ENCODE measurements at regions not wholly inside any gene's neighbourhood (a gene's known extent, or its start where the extent isn't known, plus 50 kb on each side); places are given as distances from the start of the nearest gene placed in this dataset.
A peak's percentile ranks its signal among the peaks of the same experiment; 100 is the strongest.

DNA sequence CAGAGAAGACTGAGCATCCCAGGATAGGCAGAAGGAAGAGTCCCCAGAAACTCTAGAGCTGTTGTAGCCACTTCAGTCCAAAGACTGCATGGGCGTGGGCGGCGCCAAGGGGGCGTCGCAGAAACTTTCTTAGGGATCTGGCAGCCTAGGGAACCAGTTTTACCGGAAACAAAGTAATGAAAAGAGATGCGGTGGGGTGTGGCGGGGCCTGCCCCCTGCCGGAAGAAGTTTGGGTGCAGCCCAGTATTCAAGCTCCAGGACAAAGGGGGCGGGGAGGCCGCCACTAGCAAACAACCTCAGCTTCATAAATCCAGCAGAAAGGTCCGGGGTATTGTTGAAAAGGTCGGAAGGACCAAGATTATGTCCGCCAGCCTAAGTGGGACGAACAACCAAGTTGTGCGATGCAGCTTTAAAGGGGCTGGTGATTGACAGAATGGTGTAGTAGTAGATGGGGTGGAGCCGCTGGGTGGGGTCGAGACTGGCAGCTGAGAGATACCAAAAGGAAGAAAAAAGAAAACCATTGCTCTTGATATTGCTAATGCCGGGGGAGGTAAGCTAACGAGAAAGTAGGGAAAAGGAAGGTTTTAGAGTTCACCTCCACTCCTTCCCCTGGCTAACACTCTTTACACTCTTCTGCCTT lies 190.5 kb downstream of the RRAGB start:
- peaks cover 61% of the 10 kb centered on the region for H3K9me3 Mint-ChIP-seq
- DNase-seq: peak; percentile 88
- H3K36me3 Mint-ChIP-seq (ENCODE audit: low read depth): peaks cover 12% of the 10 kb centered on the region

DNA sequence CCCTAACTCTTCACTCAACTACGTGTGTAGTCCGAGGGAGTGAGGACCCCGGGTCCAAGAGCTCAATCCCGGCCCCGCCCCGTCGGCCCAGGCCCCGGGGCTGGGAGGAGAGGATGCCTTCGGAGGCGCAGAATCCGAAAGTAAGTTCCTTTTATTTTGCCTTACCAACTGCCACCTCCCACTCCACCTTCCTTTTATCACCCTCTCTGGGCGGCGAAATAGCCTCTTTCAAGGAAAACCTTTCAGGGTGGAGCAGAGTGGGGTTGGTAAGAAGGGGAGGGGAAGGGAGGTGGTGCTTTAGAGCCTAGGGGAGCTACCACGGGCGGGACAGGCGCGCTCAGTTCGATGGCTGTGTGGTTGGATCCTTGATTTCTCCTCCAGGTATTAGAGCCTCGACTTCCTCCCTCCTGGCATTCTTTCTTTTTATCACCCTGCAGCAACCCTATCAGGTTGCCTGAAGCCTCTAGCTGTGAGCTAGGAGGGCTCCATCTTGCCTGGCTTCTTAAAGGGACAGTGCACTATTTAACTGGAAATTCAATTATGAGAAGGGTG lies 191.2 kb downstream of the RRAGB start:
- no peaks in the 10 kb centered on the region for H3K27me3 ChIP-seq (ENCODE audit: control insufficient read depth, insufficient read depth, low read length, poor library complexity, severe bottlenecking)
- 1% methylated on average over 12 of the region's 19 CpGs; no CpG with 5 or more reads in 1 of the 2 experiments for WGBS, 2 experiments (ENCODE audit: insufficient coverage in 1 of 2, insufficient read length in 1 of 2)
- DNase-seq: peak; percentile 69
- H3K9me3 Mint-ChIP-seq: peaks cover 62% of the 10 kb centered on the region
- no peak overlapping the region for H3K27ac ChIP-seq (ENCODE audit: low read depth, low read length)
- peaks cover 12% of the 10 kb centered on the region for H3K36me3 Mint-ChIP-seq (ENCODE audit: low read depth)
- H3K4me3 ChIP-seq (ENCODE audit: low read length): peak overlapping the region; percentile 88
- peaks cover 18% of the 10 kb centered on the region for H3K9me3 ChIP-seq (ENCODE audit: control insufficient read depth, low read length)
- peak overlapping the region; percentile 67 for H3K9ac ChIP-seq (ENCODE audit: extremely low read depth, low read length, poor library complexity, severe bottlenecking)
- no peak for TF ChIP-seq CTCF (conservative IDR thresholded peaks at IDR 0.05)
- peak overlapping the region; percentile 75 for H3K4me3 Mint-ChIP-seq
- H3K27me3 Mint-ChIP-seq (ENCODE audit: insufficient read depth): no peaks in the 10 kb centered on the region
- H3K4me1 ChIP-seq (ENCODE audit: control insufficient read depth, insufficient read depth, low read length): no peaks in the 10 kb centered on the region
- H3K36me3 ChIP-seq (ENCODE audit: control insufficient read depth, insufficient read depth, low read length): peaks cover 10% of the 10 kb centered on the region
- H3K4me1 Mint-ChIP-seq: peaks cover 9% of the 10 kb centered on the region
- H3K27ac Mint-ChIP-seq: peak overlapping the region; percentile 90

More for the DNA sequence above, 190.5 kb downstream of the RRAGB start:
- Histone ChIP-seq H3K9ac (ENCODE audit: extremely low read depth, low read length, poor library complexity, severe bottlenecking) (peak overlapping the region; percentile 67), H3K4me1 (ENCODE audit: control insufficient read depth, insufficient read depth, low read length) (no peaks in the 10 kb centered on the region), H3K9me3 (ENCODE audit: control insufficient read depth, low read length) (peaks cover 25% of the 10 kb centered on the region), H3K4me3 (ENCODE audit: low read length) (peak overlapping the region; percentile 88), H3K36me3 (ENCODE audit: control insufficient read depth, insufficient read depth, low read length) (peaks cover 10% of the 10 kb centered on the region), H3K27me3 (ENCODE audit: control insufficient read depth, insufficient read depth, low read length, poor library complexity, severe bottlenecking) (no peaks in the 10 kb centered on the region), H3K27ac (ENCODE audit: low read depth, low read length) (no peak overlapping the region)
- peaks cover 9% of the 10 kb centered on the region for H3K4me1 Mint-ChIP-seq
- H3K27me3 Mint-ChIP-seq (ENCODE audit: insufficient read depth): no peaks in the 10 kb centered on the region
- H3K27ac Mint-ChIP-seq: peak overlapping the region; percentile 90
- TF ChIP-seq CTCF (conservative IDR thresholded peaks at IDR 0.05): peak; percentile 79
- H3K4me3 Mint-ChIP-seq: peak overlapping the region; percentile 75
- 9 to 12% methylated on average over 4 to 15 of the region's 20 CpGs for WGBS, 2 experiments (ENCODE audit: insufficient coverage in 1 of 2, insufficient read length in 1 of 2)

GRCh38 chrX:55919367-55920221 lies 202.0 kb downstream of the RRAGB start:
- peak; percentile 52 for DNase-seq
- peak overlapping the region; percentile 53 for H3K4me3 ChIP-seq (ENCODE audit: low read length)
- no peak overlapping the region for H3K27ac Mint-ChIP-seq
- H3K9ac ChIP-seq (ENCODE audit: extremely low read depth, low read length, poor library complexity, severe bottlenecking): no peak overlapping the region
- H3K4me1 ChIP-seq (ENCODE audit: control insufficient read depth, insufficient read depth, low read length): no peaks in the 10 kb centered on the region
- no peak overlapping the region for H3K4me3 Mint-ChIP-seq
- peaks cover 78% of the 10 kb centered on the region for H3K9me3 Mint-ChIP-seq
- peaks cover 25% of the 10 kb centered on the region for H3K36me3 ChIP-seq (ENCODE audit: control insufficient read depth, insufficient read depth, low read length)
- H3K9me3 ChIP-seq (ENCODE audit: control insufficient read depth, low read length): peaks cover 62% of the 10 kb centered on the region
- 83% methylated on average over 12 of the region's 12 CpGs; no CpG with 5 or more reads in 1 of the 2 experiments for WGBS, 2 experiments (ENCODE audit: insufficient coverage in 1 of 2, insufficient read length in 1 of 2)
- H3K27me3 ChIP-seq (ENCODE audit: control insufficient read depth, insufficient read depth, low read length, poor library complexity, severe bottlenecking): no peaks in the 10 kb centered on the region
- no peak overlapping the region for H3K27ac ChIP-seq (ENCODE audit: low read depth, low read length)
- no peak for TF ChIP-seq CTCF (conservative IDR thresholded peaks at IDR 0.05)
- peaks cover 62% of the 10 kb centered on the region for H3K36me3 Mint-ChIP-seq (ENCODE audit: low read depth)
- H3K4me1 Mint-ChIP-seq: no peaks in the 10 kb centered on the region
- no peaks in the 10 kb centered on the region for H3K27me3 Mint-ChIP-seq (ENCODE audit: insufficient read depth)

Measured in endodermal cell (in vitro differentiated cells).